IMR-90 (cell line): ENCODE measurements at regions not wholly inside any gene's neighbourhood (a gene's known extent, or its start where the extent isn't known, plus 50 kb on each side); places are given as distances from the start of the nearest gene placed in this dataset.

Source experiments
- ATAC-seq: fragments of 200-7000 bp; cut with Tn5 transposase; 2 replicates; pipeline ENCODE4 v1.9.1; 2020; ENCODE audit warnings: low read depth, mild to moderate bottlenecking, moderate library complexity
- BruUV-seq: library from RNA; stranded (reverse); fragments of 400-500 nt; replicated peaks from 2 replicates; lab custom pipeline; 2021; lab: Mats Ljungman, UMichigan
- CTCF ChIA-PET: fragments of 300-600 bp; formaldehyde crosslinking; extraction: SDS; loops from one replicate; lab custom pipeline; 2021; ENCODE audit warnings: antibody characterized with exemption; lab: Yijun Ruan, JAX
- POLR2A ChIA-PET: fragments of 300-600 bp; sonication (Branson Sonifier 250); formaldehyde crosslinking; loops from one replicate; lab custom pipeline; 2022; ENCODE audit warnings: antibody characterized with exemption; ENCODE audit not compliant: unreplicated experiment; lab: Charles Lee
- DNase-seq: peaks from one replicate; pipeline ENCODE4 v3.0.0; 2013
- H2AFZ ChIP-seq: replicated peaks from 2 replicates; pipeline ENCODE3; 2013; ENCODE audit warnings: low read length, mild to moderate bottlenecking; ENCODE audit not compliant: poor library complexity
- H2AK5ac ChIP-seq: 2 replicates; pipeline ENCODE4 v1.6.1; 2013; ENCODE audit warnings: low read depth, low read length, inconsistent platforms
- H2AK9ac ChIP-seq: replicated peaks from 2 replicates; pipeline ENCODE3; 2013; ENCODE audit warnings: mild to moderate bottlenecking, low read depth, low read length, moderate library complexity; ENCODE audit not compliant: poor library complexity
- H2BK120ac ChIP-seq: 2 replicates; pipeline ENCODE4 v1.6.1; 2013; ENCODE audit warnings: low read depth, low read length, inconsistent platforms
- H2BK15ac ChIP-seq: 3 replicates; pipeline ENCODE4 v1.6.1; 2013; ENCODE audit warnings: low read depth, low read length, inconsistent platforms
- H2BK20ac ChIP-seq: 2 replicates; pipeline ENCODE4 v1.6.1; 2013; ENCODE audit warnings: low read depth, mild to moderate bottlenecking, inconsistent platforms, low read length, moderate library complexity
- H2BK5ac ChIP-seq: 2 replicates; pipeline ENCODE4 v1.6.1; 2013; ENCODE audit warnings: mild to moderate bottlenecking, low read depth, low read length, inconsistent platforms; ENCODE audit not compliant: poor library complexity, severe bottlenecking
- H3K14ac ChIP-seq: replicated peaks from 2 replicates; pipeline ENCODE4 v1.6.1; 2013; ENCODE audit warnings: low read depth, low read length, inconsistent platforms
- H3K18ac ChIP-seq: 2 replicates; pipeline ENCODE4 v1.6.1; 2013; ENCODE audit warnings: low read depth, low read length, control low read depth
- H3K23ac ChIP-seq: 2 replicates; pipeline ENCODE4 v1.6.1; 2013; ENCODE audit warnings: low read depth, low read length, inconsistent platforms
- H3K27ac ChIP-seq: 2 replicates; pipeline ENCODE4 v1.5.1; 2013; ENCODE audit warnings: mild to moderate bottlenecking, control low read depth, low read length; ENCODE audit not compliant: insufficient read depth
- H3K27me3 ChIP-seq: 2 replicates; pipeline ENCODE4 v1.6.1; 2013; ENCODE audit warnings: low read length; ENCODE audit not compliant: control insufficient read depth, insufficient read depth
- H3K36me3 ChIP-seq: 2 replicates; pipeline ENCODE4 v1.6.1; 2013; ENCODE audit warnings: low read length, mixed read lengths; ENCODE audit not compliant: control insufficient read depth, insufficient read depth
- H3K4ac ChIP-seq: 2 replicates; pipeline ENCODE4 v1.6.1; 2013; ENCODE audit warnings: low read depth, low read length, inconsistent platforms
- H3K4me1 ChIP-seq: 2 replicates; pipeline ENCODE4 v1.6.1; 2013; ENCODE audit warnings: low read length, mixed read lengths; ENCODE audit not compliant: control insufficient read depth, insufficient read depth
- H3K4me2 ChIP-seq: 2 replicates; pipeline ENCODE4 v1.6.1; 2013; ENCODE audit warnings: low read depth, mild to moderate bottlenecking, control low read depth, low read length, moderate library complexity
- H3K4me3 ChIP-seq: 2 replicates; pipeline ENCODE4 v1.5.1; 2013; ENCODE audit warnings: low read depth, mild to moderate bottlenecking, control low read depth, low read length, moderate library complexity; ENCODE audit not compliant: insufficient read depth
- H3K56ac ChIP-seq: 2 replicates; pipeline ENCODE4 v1.6.1; 2013; ENCODE audit warnings: low read length, inconsistent platforms; ENCODE audit not compliant: insufficient read depth; ENCODE audit errors: extremely low read depth
- H3K79me1 ChIP-seq, 2 experiments: 2 replicates each; pipeline ENCODE4 v1.6.1; 2013; ENCODE audit warnings: low read length in 2 of 2, inconsistent platforms in 1 of 2, low read depth in 1 of 2
- H3K9ac ChIP-seq: 2 replicates; pipeline ENCODE4 v1.6.1; 2013; ENCODE audit warnings: low read depth, low read length, control low read depth
- H3K9me1 ChIP-seq: 2 replicates; pipeline ENCODE4 v1.6.1; 2013; ENCODE audit warnings: low read length, inconsistent platforms; ENCODE audit not compliant: insufficient read depth
- H3K9me3 ChIP-seq: 2 replicates; pipeline ENCODE4 v1.6.1; 2013; ENCODE audit warnings: low read length; ENCODE audit not compliant: control insufficient read depth, insufficient read depth
- H4K20me1 ChIP-seq: 2 replicates; pipeline ENCODE4 v1.6.1; 2013; ENCODE audit warnings: low read length, inconsistent platforms; ENCODE audit not compliant: insufficient read depth
- H4K5ac ChIP-seq: 2 replicates; pipeline ENCODE4 v1.6.1; 2013; ENCODE audit warnings: mild to moderate bottlenecking, low read depth, low read length, control low read depth
- H4K8ac ChIP-seq, 2 experiments: 2 replicates each; pipeline ENCODE4 v1.6.1; 2013; ENCODE audit warnings: low read depth in 2 of 2, low read length in 2 of 2, control low read depth in 1 of 2, inconsistent platforms in 1 of 2
- H4K91ac ChIP-seq: 2 replicates; pipeline ENCODE4 v1.6.1; 2013; ENCODE audit warnings: low read depth, low read length, inconsistent platforms; ENCODE audit not compliant: insufficient read depth
- CHD1 ChIP-seq: IDR thresholded peaks from 2 replicates; pipeline ENCODE4 v1.6.1; 2012; ENCODE audit warnings: low read depth, low read length, improper control_type of control experiment
- FOS ChIP-seq: fragments of 150-350 bp; IDR thresholded peaks from 2 replicates; pipeline ENCODE4 v1.6.1; 2016; ENCODE audit warnings: low read depth, low read length
- MAZ ChIP-seq: IDR thresholded peaks from 2 replicates; pipeline ENCODE4 v1.6.1; 2012; ENCODE audit warnings: low read depth, mild to moderate bottlenecking, low read length, improper control_type of control experiment, moderate library complexity, borderline replicate concordance
- MXI1 ChIP-seq: IDR thresholded peaks from 2 replicates; pipeline ENCODE4 v1.6.1; 2012; ENCODE audit warnings: low read depth, mild to moderate bottlenecking, low read length, moderate library complexity, borderline replicate concordance
- NFE2L2 ChIP-seq: fragments of 150-350 bp; IDR thresholded peaks from 2 replicates; pipeline ENCODE4 v1.6.1; 2016; ENCODE audit warnings: low read depth, mild to moderate bottlenecking, low read length
- POLR2A ChIP-seq: IDR thresholded peaks from 2 replicates; pipeline ENCODE4 v1.6.1; 2012; ENCODE audit warnings: mild to moderate bottlenecking, low read depth, low read length
- RAD21 ChIP-seq: IDR thresholded peaks from 2 replicates; pipeline ENCODE4 v1.6.1; 2012; ENCODE audit warnings: low read length, improper control_type of control experiment
- RCOR1 ChIP-seq: IDR thresholded peaks from 2 replicates; pipeline ENCODE4 v1.6.1; 2012; ENCODE audit warnings: mild to moderate bottlenecking, low read length, improper control_type of control experiment; ENCODE audit not compliant: insufficient replicate concordance
- RFX5 ChIP-seq: IDR thresholded peaks from 2 replicates; pipeline ENCODE4 v1.8.0; 2012; ENCODE audit warnings: low read depth, mild to moderate bottlenecking, low read length, moderate library complexity
- SMC3 ChIP-seq: fragments of 150-350 bp; IDR thresholded peaks from 2 replicates; pipeline ENCODE4 v1.6.1; 2016; ENCODE audit warnings: low read depth, mild to moderate bottlenecking, antibody characterized with exemption, low read length, moderate library complexity
- WGBS, 2 experiments: methylation state at CpG; one replicate each; pipeline versions ENCODE4 v1.1.5 to v1.1.7; 2013; ENCODE audit warnings: missing lambda C conversion rate in 2 of 2; ENCODE audit not compliant: insufficient read length in 1 of 2; ENCODE audit errors: extremely low coverage in 2 of 2; 5-methylcytosine and 5-hydroxymethylcytosine counted together
- dilution Hi-C: fragments of 300-500 bp; cut with HindIII; formaldehyde crosslinking; loops from one replicate; pipeline ENCODE4 v1.14.3; 2018; ENCODE audit warnings: low sequenced_read_pairs; ENCODE audit not compliant: unreplicated experiment
- in situ Hi-C: fragments of 300-500 bp; cut with MboI; formaldehyde crosslinking; loops from 3 replicates; pipeline ENCODE4 v1.14.3; 2019; ENCODE audit warnings: low sequenced_read_pairs, inconsistent platforms, mixed read lengths
- intact Hi-C: fragments of 100-400 bp; cut with micrococcal nuclease; formaldehyde crosslinking; loops from 2 replicates; pipeline ENCODE4 v1.10.0; 2022
- TF ChIP-seq, protein P1 (sequence below): fragments of 150-350 bp; IDR thresholded peaks from 2 replicates; pipeline ENCODE4 v1.6.1; 2017; ENCODE audit warnings: mild to moderate bottlenecking, antibody characterized with exemption, low read length, low read depth

- dilution Hi-C loops: no loop called here
- peaks cover 27% of the 10 kb centered on the region for H3K27me3 ChIP-seq
- no peak overlapping the region for H3K14ac ChIP-seq
- H3K27ac ChIP-seq: no peak overlapping the region
- in situ Hi-C loops: no loop called here
- CTCF ChIA-PET: interaction anchor here (0.6 kb wide), 1 partner anchor 1846 kb away, joined by 6 read pairs; no protein-coding TSS in a partner anchor
- H2BK120ac ChIP-seq: no peak overlapping the region
- no peak for TF ChIP-seq RCOR1
- TF ChIP-seq POLR2A: no peak
- TF ChIP-seq RAD21: no peak
- TF ChIP-seq CHD1: no peak
- no peak for TF ChIP-seq FOS
- no peak for TF ChIP-seq NFE2L2
- TF ChIP-seq, protein P1, sequence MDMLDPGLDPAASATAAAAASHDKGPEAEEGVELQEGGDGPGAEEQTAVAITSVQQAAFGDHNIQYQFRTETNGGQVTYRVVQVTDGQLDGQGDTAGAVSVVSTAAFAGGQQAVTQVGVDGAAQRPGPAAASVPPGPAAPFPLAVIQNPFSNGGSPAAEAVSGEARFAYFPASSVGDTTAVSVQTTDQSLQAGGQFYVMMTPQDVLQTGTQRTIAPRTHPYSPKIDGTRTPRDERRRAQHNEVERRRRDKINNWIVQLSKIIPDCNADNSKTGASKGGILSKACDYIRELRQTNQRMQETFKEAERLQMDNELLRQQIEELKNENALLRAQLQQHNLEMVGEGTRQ: no peak
- no peak for TF ChIP-seq MAZ
- no peak for TF ChIP-seq RFX5
- no peak for TF ChIP-seq SMC3
- TF ChIP-seq MXI1: no peak
- no peak overlapping the region for H4K8ac ChIP-seq
- no peak overlapping the region for H2AFZ ChIP-seq
- POLR2A ChIA-PET: no interaction called here
- no peak overlapping the region for H3K56ac ChIP-seq
- 89% methylated on average over 4 of the region's 14 CpGs; no CpG with 5 or more reads in 1 of the 2 experiments for WGBS, 2 experiments
- H3K9ac ChIP-seq: no peak overlapping the region
- no peak overlapping the region for H2BK20ac ChIP-seq
- no peak overlapping the region for H3K23ac ChIP-seq
- H4K5ac ChIP-seq: no peak overlapping the region
- no peak overlapping the region for H2AK9ac ChIP-seq
- H3K9me1 ChIP-seq: no peaks in the 10 kb centered on the region
- H3K79me1 ChIP-seq: no peaks in the 10 kb centered on the region
- no peak for ATAC-seq
- no peaks in the 10 kb centered on the region for H4K20me1 ChIP-seq
- no peak overlapping the region for H2BK15ac ChIP-seq
- no peak overlapping the region for H2BK5ac ChIP-seq
- H3K9me3 ChIP-seq: no peaks in the 10 kb centered on the region
- no peak overlapping the region for H3K4ac ChIP-seq
- BruUV-seq: no TSS peak
- no peak for DNase-seq
- intact Hi-C loops: no loop called here
- H3K18ac ChIP-seq: no peak overlapping the region
- no peak overlapping the region for H3K4me3 ChIP-seq
- H3K4me2 ChIP-seq: no peak overlapping the region
- H4K91ac ChIP-seq: no peak overlapping the region
- no peaks in the 10 kb centered on the region for H3K36me3 ChIP-seq
- no peak overlapping the region for H2AK5ac ChIP-seq
- H3K4me1 ChIP-seq: no peaks in the 10 kb centered on the region
These were observed 274.3 kb upstream of the NEBL start for GRCh38 chr10:21171197-21171935.
